IMR-90 (cell line): ENCODE measurements at regions not wholly inside any gene's neighbourhood (a gene's known extent, or its start where the extent isn't known, plus 50 kb on each side); places are given as distances from the start of the nearest gene placed in this dataset.

Experiments
- ATAC-seq: fragments of 200-7000 bp; cut with Tn5 transposase; 2 replicates; pipeline ENCODE4 v1.9.1; 2020; ENCODE audit warnings: low read depth, mild to moderate bottlenecking, moderate library complexity
- BruUV-seq: library from RNA; stranded (reverse); fragments of 400-500 nt; replicated peaks from 2 replicates; lab custom pipeline; 2021; lab: Mats Ljungman, UMichigan
- CTCF ChIA-PET: fragments of 300-600 bp; formaldehyde crosslinking; extraction: SDS; loops from one replicate; lab custom pipeline; 2021; ENCODE audit warnings: antibody characterized with exemption; lab: Yijun Ruan, JAX
- POLR2A ChIA-PET: fragments of 300-600 bp; sonication (Branson Sonifier 250); formaldehyde crosslinking; loops from one replicate; lab custom pipeline; 2022; ENCODE audit warnings: antibody characterized with exemption; ENCODE audit not compliant: unreplicated experiment; lab: Charles Lee
- DNase-seq: peaks from one replicate; pipeline ENCODE4 v3.0.0; 2013
- H2AFZ ChIP-seq: replicated peaks from 2 replicates; pipeline ENCODE3; 2013; ENCODE audit warnings: low read length, mild to moderate bottlenecking; ENCODE audit not compliant: poor library complexity
- H2AK5ac ChIP-seq: 2 replicates; pipeline ENCODE4 v1.6.1; 2013; ENCODE audit warnings: low read depth, low read length, inconsistent platforms
- H2AK9ac ChIP-seq: replicated peaks from 2 replicates; pipeline ENCODE3; 2013; ENCODE audit warnings: mild to moderate bottlenecking, low read depth, low read length, moderate library complexity; ENCODE audit not compliant: poor library complexity
- H2BK120ac ChIP-seq: 2 replicates; pipeline ENCODE4 v1.6.1; 2013; ENCODE audit warnings: low read depth, low read length, inconsistent platforms
- H2BK15ac ChIP-seq: 3 replicates; pipeline ENCODE4 v1.6.1; 2013; ENCODE audit warnings: low read depth, low read length, inconsistent platforms
- H2BK20ac ChIP-seq: 2 replicates; pipeline ENCODE4 v1.6.1; 2013; ENCODE audit warnings: low read depth, mild to moderate bottlenecking, inconsistent platforms, low read length, moderate library complexity
- H2BK5ac ChIP-seq: 2 replicates; pipeline ENCODE4 v1.6.1; 2013; ENCODE audit warnings: mild to moderate bottlenecking, low read depth, low read length, inconsistent platforms; ENCODE audit not compliant: poor library complexity, severe bottlenecking
- H3K14ac ChIP-seq: replicated peaks from 2 replicates; pipeline ENCODE4 v1.6.1; 2013; ENCODE audit warnings: low read depth, low read length, inconsistent platforms
- H3K18ac ChIP-seq: 2 replicates; pipeline ENCODE4 v1.6.1; 2013; ENCODE audit warnings: low read depth, low read length, control low read depth
- H3K23ac ChIP-seq: 2 replicates; pipeline ENCODE4 v1.6.1; 2013; ENCODE audit warnings: low read depth, low read length, inconsistent platforms
- H3K27ac ChIP-seq: 2 replicates; pipeline ENCODE4 v1.5.1; 2013; ENCODE audit warnings: mild to moderate bottlenecking, control low read depth, low read length; ENCODE audit not compliant: insufficient read depth
- H3K27me3 ChIP-seq: 2 replicates; pipeline ENCODE4 v1.6.1; 2013; ENCODE audit warnings: low read length; ENCODE audit not compliant: control insufficient read depth, insufficient read depth
- H3K36me3 ChIP-seq: 2 replicates; pipeline ENCODE4 v1.6.1; 2013; ENCODE audit warnings: low read length, mixed read lengths; ENCODE audit not compliant: control insufficient read depth, insufficient read depth
- H3K4ac ChIP-seq: 2 replicates; pipeline ENCODE4 v1.6.1; 2013; ENCODE audit warnings: low read depth, low read length, inconsistent platforms
- H3K4me1 ChIP-seq: 2 replicates; pipeline ENCODE4 v1.6.1; 2013; ENCODE audit warnings: low read length, mixed read lengths; ENCODE audit not compliant: control insufficient read depth, insufficient read depth
- H3K4me2 ChIP-seq: 2 replicates; pipeline ENCODE4 v1.6.1; 2013; ENCODE audit warnings: low read depth, mild to moderate bottlenecking, control low read depth, low read length, moderate library complexity
- H3K4me3 ChIP-seq: 2 replicates; pipeline ENCODE4 v1.5.1; 2013; ENCODE audit warnings: low read depth, mild to moderate bottlenecking, control low read depth, low read length, moderate library complexity; ENCODE audit not compliant: insufficient read depth
- H3K56ac ChIP-seq: 2 replicates; pipeline ENCODE4 v1.6.1; 2013; ENCODE audit warnings: low read length, inconsistent platforms; ENCODE audit not compliant: insufficient read depth; ENCODE audit errors: extremely low read depth
- H3K79me1 ChIP-seq, 2 experiments: 2 replicates each; pipeline ENCODE4 v1.6.1; 2013; ENCODE audit warnings: low read length in 2 of 2, inconsistent platforms in 1 of 2, low read depth in 1 of 2
- H3K9ac ChIP-seq: 2 replicates; pipeline ENCODE4 v1.6.1; 2013; ENCODE audit warnings: low read depth, low read length, control low read depth
- H3K9me1 ChIP-seq: 2 replicates; pipeline ENCODE4 v1.6.1; 2013; ENCODE audit warnings: low read length, inconsistent platforms; ENCODE audit not compliant: insufficient read depth
- H3K9me3 ChIP-seq: 2 replicates; pipeline ENCODE4 v1.6.1; 2013; ENCODE audit warnings: low read length; ENCODE audit not compliant: control insufficient read depth, insufficient read depth
- H4K20me1 ChIP-seq: 2 replicates; pipeline ENCODE4 v1.6.1; 2013; ENCODE audit warnings: low read length, inconsistent platforms; ENCODE audit not compliant: insufficient read depth
- H4K5ac ChIP-seq: 2 replicates; pipeline ENCODE4 v1.6.1; 2013; ENCODE audit warnings: mild to moderate bottlenecking, low read depth, low read length, control low read depth
- H4K8ac ChIP-seq, 2 experiments: 2 replicates each; pipeline ENCODE4 v1.6.1; 2013; ENCODE audit warnings: low read depth in 2 of 2, low read length in 2 of 2, control low read depth in 1 of 2, inconsistent platforms in 1 of 2
- H4K91ac ChIP-seq: 2 replicates; pipeline ENCODE4 v1.6.1; 2013; ENCODE audit warnings: low read depth, low read length, inconsistent platforms; ENCODE audit not compliant: insufficient read depth
- CTCF ChIP-seq: conservative IDR thresholded peaks from 2 replicates; pipeline ENCODE4 v1.5.1; 2012; ENCODE audit warnings: mild to moderate bottlenecking, low read depth, low read length, improper control_type of control experiment
- POLR2A ChIP-seq: IDR thresholded peaks from 2 replicates; pipeline ENCODE4 v1.6.1; 2012; ENCODE audit warnings: mild to moderate bottlenecking, low read depth, low read length
- WGBS, 2 experiments: methylation state at CpG; one replicate each; pipeline versions ENCODE4 v1.1.5 to v1.1.7; 2013; ENCODE audit warnings: missing lambda C conversion rate in 2 of 2; ENCODE audit not compliant: insufficient read length in 1 of 2; ENCODE audit errors: extremely low coverage in 2 of 2; 5-methylcytosine and 5-hydroxymethylcytosine counted together
- dilution Hi-C: fragments of 300-500 bp; cut with HindIII; formaldehyde crosslinking; loops from one replicate; pipeline ENCODE4 v1.14.3; 2018; ENCODE audit warnings: low sequenced_read_pairs; ENCODE audit not compliant: unreplicated experiment
- in situ Hi-C: fragments of 300-500 bp; cut with MboI; formaldehyde crosslinking; loops from 3 replicates; pipeline ENCODE4 v1.14.3; 2019; ENCODE audit warnings: low sequenced_read_pairs, inconsistent platforms, mixed read lengths
- intact Hi-C: fragments of 100-400 bp; cut with micrococcal nuclease; formaldehyde crosslinking; loops from 2 replicates; pipeline ENCODE4 v1.10.0; 2022

DNA sequence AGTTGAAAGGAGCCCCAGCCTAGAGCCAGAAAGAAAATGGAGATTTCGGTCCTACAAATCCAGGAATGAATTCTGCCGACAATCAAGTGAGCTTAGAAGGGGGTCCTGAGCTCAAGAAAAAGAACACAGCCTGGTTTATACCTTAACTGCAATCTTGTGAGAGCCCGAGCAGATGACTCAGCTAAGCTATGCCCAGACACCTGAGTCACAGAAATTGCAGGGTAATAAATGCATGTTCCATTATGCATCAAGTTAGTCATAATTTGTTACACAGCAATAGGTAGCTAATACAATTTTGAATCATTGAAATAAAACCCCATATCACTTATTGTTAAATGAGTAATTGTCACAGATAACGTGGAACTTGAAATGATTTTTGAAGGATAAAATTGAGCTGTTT, 111.8 kb upstream of the FOXP2 start:
- no peak overlapping the region for H2BK5ac ChIP-seq
- H4K8ac ChIP-seq, result no peak overlapping the region
- TF ChIP-seq POLR2A (no peak), CTCF (no peak)
- CTCF ChIA-PET, result no interaction called here
- dilution Hi-C loops (no loop called here), in situ Hi-C loops (no loop called here), intact Hi-C loops (no loop called here)
- no peak overlapping the region for H2AFZ ChIP-seq
- no peak overlapping the region for H2AK9ac ChIP-seq
- DNase-seq (no peak), ATAC-seq (no peak)
- BruUV-seq, result no TSS peak
- H3K56ac ChIP-seq, result no peak overlapping the region
- no peak overlapping the region for H3K14ac ChIP-seq
- H3K27ac ChIP-seq, result no peak overlapping the region
- no peaks in the 10 kb centered on the region for H3K36me3 ChIP-seq
- no peak overlapping the region for H3K18ac ChIP-seq
- no peak overlapping the region for H2BK120ac ChIP-seq
- POLR2A ChIA-PET, result no interaction called here
- H3K9me1 ChIP-seq, result no peaks in the 10 kb centered on the region
- H3K79me1 ChIP-seq, result no peaks in the 10 kb centered on the region
- H3K4ac ChIP-seq, result no peak overlapping the region
- H3K4me3 ChIP-seq, result no peak overlapping the region
- H2AK5ac ChIP-seq, result no peak overlapping the region
- H2BK20ac ChIP-seq, result no peak overlapping the region
- no peak overlapping the region for H3K9ac ChIP-seq
- no peak overlapping the region for H3K4me2 ChIP-seq
- H3K4me1 ChIP-seq, result no peaks in the 10 kb centered on the region
- no peaks in the 10 kb centered on the region for H3K9me3 ChIP-seq
- H3K27me3 ChIP-seq, result no peaks in the 10 kb centered on the region
- H4K20me1 ChIP-seq, result no peaks in the 10 kb centered on the region
- H4K91ac ChIP-seq, result no peak overlapping the region
- no peak overlapping the region for H4K5ac ChIP-seq
- H3K23ac ChIP-seq, result no peak overlapping the region
- no CpG with 5 or more reads among the region's 4 CpGs for WGBS, 2 experiments
- H2BK15ac ChIP-seq, result no peak overlapping the region
